GM18907 (cell line): ENCODE measurements at regions not wholly inside any gene's neighbourhood (a gene's known extent, or its start where the extent isn't known, plus 50 kb on each side); places are given as distances from the start of the nearest gene placed in this dataset.
A peak's percentile ranks its signal among the peaks of the same experiment; 100 is the strongest.
"Not testable (repeated sequence)": the region's sequence is repeated elsewhere in the genome, so short reads cannot be mapped to it uniquely, and the experiment has no call there.

Source experiments
- ATAC-seq: cut with Tn5 transposase; IDR thresholded peaks from one replicate; pipeline ENCODE4 v1.9.1; 2021; ENCODE audit warnings: mild to moderate bottlenecking, moderate library complexity; ENCODE audit not compliant: unreplicated experiment

- no peak for ATAC-seq
These were observed 267.1 kb upstream of the ASIC2 start for GRCh38 chr17:33560165-33560564.

GRCh38 chr17:33560871-33561270 is 267.8 kb upstream of the ASIC2 start:
- ATAC-seq = no peak

- ATAC-seq = no peak
These were observed 268.7 kb upstream of the ASIC2 start for GRCh38 chr17:33561569-33562334.

GRCh38 chr17:33562792-33563191 is 269.7 kb upstream of the ASIC2 start:
- ATAC-seq = no peak

GRCh38 chr17:33564146-33564545 is 271.1 kb upstream of the ASIC2 start:
- no peak for ATAC-seq

GRCh38 chr17:33567223-33567622 is 274.1 kb upstream of the ASIC2 start:
- ATAC-seq = no peak

- ATAC-seq = no peak
These were observed 279.5 kb upstream of the ASIC2 start for GRCh38 chr17:33572615-33573014.

GRCh38 chr17:33574942-33575445 is 281.9 kb upstream of the ASIC2 start:
- no peak for ATAC-seq

GRCh38 chr17:33579740-33580139 is 286.6 kb upstream of the ASIC2 start:
- not testable (repeated sequence) for ATAC-seq

- peak; percentile 45 for ATAC-seq
These were observed 287.1 kb upstream of the ASIC2 start for GRCh38 chr17:33580215-33580614.

GRCh38 chr17:33582661-33583060 is 289.6 kb upstream of the ASIC2 start:
- ATAC-seq = no peak

- no peak for ATAC-seq
These were observed 290.7 kb upstream of the ASIC2 start for GRCh38 chr17:33583518-33584417.

- no peak for ATAC-seq
These were observed 300.9 kb upstream of the ASIC2 start for GRCh38 chr17:33593991-33594390.

GRCh38 chr17:33595828-33596227 is 302.7 kb upstream of the ASIC2 start:
- ATAC-seq = no peak

GRCh38 chr17:33596899-33597298 is 303.8 kb upstream of the ASIC2 start:
- no peak for ATAC-seq

GRCh38 chr17:33598797-33599196 is 305.7 kb upstream of the ASIC2 start:
- no peak for ATAC-seq

GRCh38 chr17:33602981-33603380 is 309.9 kb upstream of the ASIC2 start:
- ATAC-seq = no peak

GRCh38 chr17:33603789-33604188 is 310.7 kb upstream of the ASIC2 start:
- ATAC-seq = no peak

GRCh38 chr17:33611532-33611931 is 318.4 kb upstream of the ASIC2 start:
- ATAC-seq = no peak

GRCh38 chr17:33615861-33616260 is 322.8 kb upstream of the ASIC2 start:
- ATAC-seq = no peak

GRCh38 chr17:33623841-33624240 is 330.7 kb upstream of the ASIC2 start:
- no peak for ATAC-seq
